Right hindlimb (tissue), 1 donor: ENCODE measurements at regions not wholly inside any gene's neighbourhood (a gene's known extent, or its start where the extent isn't known, plus 50 kb on each side); places are given as distances from the start of the nearest gene placed in this dataset.
A peak's percentile ranks its signal among the peaks of the same experiment; 100 is the strongest.
"Not testable (repeated sequence)": the region's sequence is repeated elsewhere in the genome, so short reads cannot be mapped to it uniquely, and the experiment has no call there.

Experiments
- DNase-seq: peaks from one replicate; pipeline ENCODE4 v3.0.0-alpha.2; 2018

- DNase-seq: no peak
Measured at GRCh38 chr13:85186356-85187045, 612.7 kb downstream of the SLITRK6 start.

DNA sequence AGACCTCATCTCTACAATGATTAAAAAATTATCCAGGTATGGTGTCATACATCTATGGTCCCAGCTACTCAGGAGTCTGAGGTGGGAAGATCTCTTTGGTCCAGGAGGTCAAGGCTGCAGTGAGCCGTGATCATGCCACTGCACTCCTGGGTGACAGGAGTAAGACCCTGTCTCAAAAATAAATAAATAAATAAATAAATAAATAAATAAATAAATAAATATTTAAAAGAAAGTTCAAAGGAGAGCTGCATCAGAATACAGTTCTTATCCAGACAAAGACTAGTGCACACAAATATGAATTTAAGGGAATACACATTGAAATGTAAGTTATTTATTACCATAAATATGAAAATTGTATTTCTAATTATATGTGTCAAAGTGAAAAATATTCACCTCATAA is 624.9 kb downstream of the SLITRK6 start:
- DNase-seq: no peak

GRCh38 chr13:85170372-85170771 is 628.8 kb downstream of the SLITRK6 start:
- no peak for DNase-seq

DNA sequence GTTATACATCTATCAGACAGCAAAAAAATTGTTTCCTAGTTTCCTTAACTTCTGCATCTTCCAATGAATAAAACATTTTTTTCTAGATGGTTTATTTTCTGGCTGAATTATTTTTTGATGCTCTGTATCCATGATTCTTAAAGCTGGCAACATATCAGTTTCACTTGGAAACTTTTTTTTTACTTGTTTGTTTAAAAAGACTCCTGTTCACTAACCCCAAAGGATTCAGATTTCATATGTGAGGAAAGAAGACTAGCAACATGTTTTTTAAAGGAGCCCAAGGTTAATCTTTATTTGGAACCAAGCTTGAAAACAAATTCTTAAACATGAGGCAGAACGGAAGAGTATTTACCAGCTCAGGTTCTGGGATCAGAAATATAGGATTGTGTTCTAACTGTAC is 632.3 kb downstream of the SLITRK6 start:
- no peak for DNase-seq

- DNase-seq: no peak
Measured at GRCh38 chr13:85163063-85163462, 636.2 kb downstream of the SLITRK6 start.

DNA sequence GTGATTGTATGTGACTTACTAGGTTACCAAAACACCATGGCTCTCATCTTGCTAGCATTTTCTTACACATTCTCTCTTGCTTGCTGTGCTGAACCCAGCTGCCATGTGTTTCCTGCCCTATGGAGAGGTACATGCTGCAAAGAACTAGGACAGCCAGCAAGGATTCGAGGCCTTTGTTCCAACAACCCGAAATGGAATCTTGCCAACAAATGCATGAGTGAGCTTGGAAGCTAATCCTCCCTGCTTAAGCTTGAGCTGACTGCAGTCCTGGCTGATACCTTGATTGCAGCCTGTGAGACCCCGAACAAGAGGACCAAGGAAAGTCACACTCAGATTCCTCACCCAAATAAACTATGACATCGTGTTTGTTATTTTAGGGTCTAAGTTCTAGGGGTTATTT is 651.2 kb downstream of the SLITRK6 start:
- peak; percentile 21 for DNase-seq

- no peak for DNase-seq
Measured at GRCh38 chr13:85142351-85142927, 656.8 kb downstream of the SLITRK6 start.

GRCh38 chr13:85141401-85141800 is 657.8 kb downstream of the SLITRK6 start:
- no peak for DNase-seq

- no peak for DNase-seq
Measured at GRCh38 chr13:85140192-85140591, 659.0 kb downstream of the SLITRK6 start.

GRCh38 chr13:85137516-85137915 is 661.7 kb downstream of the SLITRK6 start:
- no peak for DNase-seq

DNA sequence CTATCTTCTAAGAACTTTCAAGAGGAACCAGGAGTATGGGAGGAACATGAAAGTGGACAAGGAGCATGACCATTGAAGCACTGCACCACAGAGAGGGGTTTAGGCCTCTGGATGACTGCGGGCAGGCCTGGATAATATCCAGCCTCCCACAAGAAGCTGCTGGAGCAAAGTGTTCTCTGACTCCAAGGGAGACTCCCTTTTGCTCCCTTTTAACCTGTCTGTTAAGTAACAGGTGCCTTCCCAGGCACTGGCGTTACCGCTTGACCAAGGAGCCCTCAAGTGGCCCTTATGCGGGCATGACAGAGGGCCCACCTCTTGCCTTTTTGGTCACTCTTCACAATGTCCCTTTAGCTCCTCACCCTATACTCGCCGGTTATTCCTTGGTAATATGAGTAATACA is 666.2 kb downstream of the SLITRK6 start:
- no peak for DNase-seq

DNA sequence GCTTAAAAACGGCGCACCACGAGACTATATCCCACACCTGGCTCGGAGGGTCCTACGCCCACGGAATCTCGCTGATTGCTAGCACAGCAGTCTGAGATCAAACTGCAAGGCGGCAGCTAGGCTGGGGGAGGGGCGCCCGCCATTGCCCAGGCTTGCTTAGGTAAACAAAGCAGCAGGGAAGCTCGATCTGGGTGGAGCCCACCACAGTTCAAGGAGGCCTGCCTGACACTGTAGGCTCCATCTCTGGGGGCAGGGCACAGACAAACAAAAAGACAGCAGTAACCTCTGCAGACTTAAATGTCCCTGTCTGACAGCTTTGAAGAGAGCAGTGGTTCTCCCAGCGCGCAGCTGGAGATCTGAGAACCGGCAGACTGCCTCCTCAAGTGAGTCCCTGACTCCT is 675.7 kb downstream of the SLITRK6 start:
- not testable (repeated sequence) for DNase-seq

GRCh38 chr13:85108356-85108755 is 690.9 kb downstream of the SLITRK6 start:
- DNase-seq: no peak

DNA sequence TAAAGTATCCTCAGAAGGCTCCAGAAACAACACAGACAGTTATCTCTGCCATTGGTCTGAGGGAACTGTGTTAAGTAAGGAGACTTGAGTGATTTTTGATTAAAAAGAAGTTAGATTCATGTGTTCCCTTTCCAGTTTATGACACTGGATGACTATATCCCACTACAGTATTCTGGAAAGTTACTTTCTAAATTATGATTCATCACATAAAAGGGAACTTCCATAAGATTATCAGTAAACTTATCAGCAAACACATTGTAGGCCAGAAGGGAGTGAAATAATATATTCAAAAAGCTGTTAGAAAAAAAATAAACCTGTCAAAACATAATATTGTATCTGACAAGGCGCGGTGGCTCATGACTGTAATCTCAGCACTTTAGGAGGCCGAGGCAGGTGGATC is 700.0 kb downstream of the SLITRK6 start:
- no peak for DNase-seq

- no peak for DNase-seq
Measured at GRCh38 chr13:85095418-85096272, 703.6 kb downstream of the SLITRK6 start.

- no peak for DNase-seq
Measured at GRCh38 chr13:85093808-85094207, 705.4 kb downstream of the SLITRK6 start.

DNA sequence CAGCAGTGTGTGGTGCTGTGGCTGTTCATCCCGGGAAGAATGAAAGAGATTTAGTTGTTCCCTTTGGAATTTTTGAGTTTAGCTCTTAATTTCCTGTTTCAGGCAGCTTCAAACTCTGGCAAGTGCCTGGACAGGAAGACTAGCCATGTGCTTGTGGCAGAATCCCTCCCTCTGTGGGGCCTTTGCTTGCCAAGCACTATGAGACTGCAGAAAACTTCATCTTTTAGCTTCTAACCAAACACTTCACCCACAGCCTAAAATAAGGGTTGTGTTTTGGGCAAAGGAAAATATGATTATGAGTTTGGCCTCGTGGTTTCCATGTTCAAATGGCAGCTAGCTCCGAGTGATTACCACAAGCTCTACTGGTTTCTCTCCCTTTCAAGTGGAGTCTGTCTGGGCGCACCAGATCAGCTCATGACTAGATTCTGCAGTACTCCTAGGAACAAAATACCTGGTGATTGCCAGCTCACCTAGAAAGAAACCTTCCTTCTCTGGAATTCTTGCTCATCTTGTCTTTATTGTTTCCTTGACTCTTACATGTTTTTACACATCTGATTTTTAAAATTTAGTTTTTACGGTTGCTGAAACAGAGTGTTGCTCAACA is 707.5 kb downstream of the SLITRK6 start:
- DNase-seq: no peak

- no peak for DNase-seq
Measured at GRCh38 chr13:85089186-85089585, 710.0 kb downstream of the SLITRK6 start.

- no peak for DNase-seq
Measured at GRCh38 chr13:85080691-85081090, 718.5 kb downstream of the SLITRK6 start.

DNA sequence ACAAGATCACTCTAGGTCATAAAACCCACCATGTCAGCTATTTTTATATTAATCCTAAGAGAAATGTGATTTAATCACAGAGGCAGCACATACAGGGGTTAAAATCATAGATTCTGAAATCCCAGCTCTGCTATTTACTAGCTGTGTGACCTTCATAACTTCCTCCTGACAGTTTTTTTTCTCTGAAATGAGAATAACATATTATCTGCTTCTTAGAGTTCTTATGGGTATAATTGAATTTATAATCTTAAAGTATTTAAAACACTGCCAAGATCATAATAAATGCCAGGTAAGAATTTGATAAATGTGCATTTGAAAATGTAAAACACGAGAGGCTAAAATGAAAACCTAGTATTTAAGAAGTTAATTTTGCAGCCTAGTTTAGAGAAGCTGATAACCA is 722.9 kb downstream of the SLITRK6 start:
- DNase-seq: no peak

DNA sequence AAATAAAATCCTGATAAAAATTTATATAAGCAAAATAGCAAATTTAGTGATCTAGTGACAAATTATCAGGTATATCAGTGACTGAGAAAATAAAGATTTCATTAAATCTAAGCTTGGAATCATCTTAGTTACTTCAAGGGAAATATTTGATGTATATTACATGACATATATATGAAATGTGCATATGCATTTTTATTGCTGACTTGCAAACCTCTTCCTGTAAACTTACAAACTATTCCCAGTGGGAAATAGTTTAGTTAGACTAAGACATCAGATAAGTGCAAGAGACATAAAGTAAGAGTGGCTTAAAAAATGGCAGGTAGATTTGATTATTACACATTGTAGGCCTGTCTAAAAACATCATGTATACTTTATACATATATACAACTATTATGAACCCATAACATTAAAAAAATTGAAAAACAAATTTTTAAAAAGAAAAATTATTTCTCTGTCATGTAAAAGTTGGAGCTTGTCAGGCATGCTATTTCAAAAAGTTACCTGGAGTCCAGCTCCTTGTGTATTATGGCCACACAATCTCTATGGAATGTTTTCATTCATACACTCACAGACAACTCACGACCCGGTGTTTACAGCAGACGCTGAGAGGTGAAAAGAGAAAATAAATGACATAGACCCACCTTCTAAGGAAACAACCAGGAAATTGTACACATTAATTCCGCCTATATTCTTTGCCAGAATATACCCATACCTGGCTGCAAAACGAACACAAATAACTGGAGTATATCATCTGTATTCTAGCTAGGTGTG is 724.5 kb downstream of the SLITRK6 start:
- no peak for DNase-seq

- no peak for DNase-seq
Measured at GRCh38 chr13:85068231-85068630, 731.0 kb downstream of the SLITRK6 start.

GRCh38 chr13:85040215-85040614 is 759.0 kb downstream of the SLITRK6 start:
- DNase-seq: no peak
